NCI-H146 (cell line): ENCODE measurements at regions not wholly inside any gene's neighbourhood (a gene's known extent, or its start where the extent isn't known, plus 50 kb on each side); places are given as distances from the start of the nearest gene placed in this dataset.
"Not testable (repeated sequence)": the region's sequence is repeated elsewhere in the genome, so short reads cannot be mapped to it uniquely, and the experiment has no call there.

Experiments used
- DNase-seq: peaks from one replicate; lab custom pipeline; 2025; lab: John Stamatoyannopoulos, UW

- no peak for DNase-seq
Measured at GRCh38 chr2:139411236-139411635, 631.0 kb upstream of the NXPH2 start.

GRCh38 chr2:139410833-139411174 lies 630.6 kb upstream of the NXPH2 start:
- DNase-seq: not testable (repeated sequence)

- DNase-seq: not testable (repeated sequence)
Measured at GRCh38 chr2:139410147-139410832, 630.1 kb upstream of the NXPH2 start.

GRCh38 chr2:139409212-139409611 lies 629.0 kb upstream of the NXPH2 start:
- DNase-seq: no peak

- peak; percentile 41 for DNase-seq
Measured at GRCh38 chr2:139403948-139404347, 623.8 kb upstream of the NXPH2 start.

GRCh38 chr2:139394801-139395200 lies 614.6 kb upstream of the NXPH2 start:
- no peak for DNase-seq

GRCh38 chr2:139389391-139389790 lies 609.2 kb upstream of the NXPH2 start:
- DNase-seq: no peak

GRCh38 chr2:139386401-139386800 lies 606.2 kb upstream of the NXPH2 start:
- no peak for DNase-seq

- no peak for DNase-seq
Measured at GRCh38 chr2:139383532-139383931, 603.3 kb upstream of the NXPH2 start.

- no peak for DNase-seq
Measured at GRCh38 chr2:139380051-139380450, 599.9 kb upstream of the NXPH2 start.

- no peak for DNase-seq
Measured at GRCh38 chr2:139378373-139378772, 598.2 kb upstream of the NXPH2 start.

- DNase-seq: no peak
Measured at GRCh38 chr2:139374296-139374850, 594.2 kb upstream of the NXPH2 start.

GRCh38 chr2:139369423-139370409 lies 589.5 kb upstream of the NXPH2 start:
- peak; percentile 93 for DNase-seq

GRCh38 chr2:139367416-139367815 lies 587.2 kb upstream of the NXPH2 start:
- DNase-seq: no peak

- DNase-seq: no peak
Measured at GRCh38 chr2:139366681-139367080, 586.5 kb upstream of the NXPH2 start.

- no peak for DNase-seq
Measured at GRCh38 chr2:139365189-139365588, 585.0 kb upstream of the NXPH2 start.

- DNase-seq: no peak
Measured at GRCh38 chr2:139360654-139361053, 580.5 kb upstream of the NXPH2 start.

- no peak for DNase-seq
Measured at GRCh38 chr2:139359818-139360217, 579.6 kb upstream of the NXPH2 start.

GRCh38 chr2:139357972-139358371 lies 577.8 kb upstream of the NXPH2 start:
- peak; percentile 69 for DNase-seq

GRCh38 chr2:139354518-139354917 lies 574.3 kb upstream of the NXPH2 start:
- no peak for DNase-seq

GRCh38 chr2:139353874-139354273 lies 573.7 kb upstream of the NXPH2 start:
- peak; percentile 12 for DNase-seq

- no peak for DNase-seq
Measured at GRCh38 chr2:139317259-139317658, 537.1 kb upstream of the NXPH2 start.

- no peak for DNase-seq
Measured at GRCh38 chr2:139314059-139314458, 533.9 kb upstream of the NXPH2 start.
